NCI-H146 (cell line): ENCODE measurements at regions not wholly inside any gene's neighbourhood (a gene's known extent, or its start where the extent isn't known, plus 50 kb on each side); places are given as distances from the start of the nearest gene placed in this dataset.
"Not testable (repeated sequence)": the region's sequence is repeated elsewhere in the genome, so short reads cannot be mapped to it uniquely, and the experiment has no call there.

ENCODE experiments used
- DNase-seq: peaks from one replicate; lab custom pipeline; 2025; lab: John Stamatoyannopoulos, UW

- DNase-seq, result no peak
Observed at GRCh38 chr5:58018016-58018415, 441.9 kb downstream of the PLK2 start.

DNA sequence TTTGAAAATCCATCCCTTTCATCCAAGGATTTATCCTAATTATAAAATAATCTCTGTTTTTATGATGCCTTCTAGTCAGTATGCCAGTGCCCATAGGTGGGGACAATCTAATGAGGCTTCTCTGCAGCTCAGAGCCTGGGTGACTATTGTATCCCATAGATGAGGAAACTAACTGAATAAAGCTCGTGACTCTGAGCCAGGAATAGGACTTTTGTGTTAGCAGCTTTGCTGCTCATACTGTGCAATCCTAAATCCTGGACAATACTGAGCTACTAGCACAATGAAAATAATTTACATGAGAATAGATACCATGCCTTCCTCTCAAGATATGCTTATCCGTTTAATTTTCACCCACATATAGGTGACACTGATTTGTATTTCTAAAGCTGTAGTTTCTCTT, 443.0 kb downstream of the PLK2 start:
- DNase-seq, result no peak

GRCh38 chr5:58016358-58016757, 443.5 kb downstream of the PLK2 start:
- no peak for DNase-seq

- no peak for DNase-seq
Observed at GRCh38 chr5:58015175-58015574, 444.7 kb downstream of the PLK2 start.

DNA sequence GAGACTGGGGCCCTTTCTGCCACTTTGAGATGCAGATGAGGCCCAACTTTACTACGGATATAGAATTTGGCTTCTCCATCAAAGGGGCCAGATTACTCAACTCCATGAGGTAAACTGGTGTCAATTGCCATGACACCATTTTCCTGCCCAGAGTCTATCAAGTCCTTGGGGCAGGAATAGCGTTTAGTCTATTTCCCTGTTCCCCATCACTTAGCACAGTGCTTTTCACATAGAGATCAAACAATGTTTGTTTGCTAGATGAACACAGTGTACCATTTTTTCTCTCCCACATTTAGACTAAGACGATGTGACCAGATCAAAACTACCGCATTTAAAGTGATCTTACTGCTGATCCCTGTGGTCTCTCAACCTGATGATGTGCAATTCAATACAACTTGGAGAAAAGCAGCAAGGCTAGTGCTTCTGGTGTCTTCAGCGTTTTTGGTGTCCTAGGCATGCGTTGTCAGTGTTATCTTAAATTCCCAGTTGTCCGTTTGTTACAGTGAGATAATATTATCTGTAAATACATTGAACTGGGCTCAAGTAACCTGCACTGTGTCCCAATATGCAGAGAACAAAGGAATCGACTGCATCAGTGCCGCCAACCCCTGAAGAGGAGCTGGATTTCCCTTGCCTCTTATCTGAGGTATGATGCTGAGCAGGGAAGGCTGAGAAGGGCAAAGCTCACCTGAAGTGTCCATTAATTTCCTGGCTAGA, 446.2 kb downstream of the PLK2 start:
- DNase-seq, result no peak

DNA sequence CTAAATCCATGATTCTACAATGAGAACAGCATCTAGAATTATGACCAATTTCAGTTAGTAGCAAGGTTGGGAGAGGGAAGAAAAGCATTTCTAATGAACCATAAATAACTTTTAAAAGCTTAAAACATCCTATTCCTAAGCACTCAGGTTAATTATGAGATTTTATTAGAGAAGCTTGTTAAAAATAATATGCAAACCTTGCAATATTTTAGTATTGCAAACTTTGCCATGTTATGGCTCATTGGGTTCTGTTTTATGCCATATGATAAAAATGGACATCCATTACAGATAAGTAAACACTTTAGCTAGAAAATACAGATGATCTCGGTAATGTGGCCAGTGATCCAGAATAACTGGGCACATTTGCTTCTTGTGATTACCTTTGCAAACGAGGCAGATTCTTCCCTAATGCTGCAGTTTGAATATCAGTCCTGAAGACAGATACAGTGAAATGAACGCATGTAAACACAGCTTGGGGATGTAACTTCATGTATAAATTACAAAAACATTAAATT, 447.0 kb downstream of the PLK2 start:
- no peak for DNase-seq

DNA sequence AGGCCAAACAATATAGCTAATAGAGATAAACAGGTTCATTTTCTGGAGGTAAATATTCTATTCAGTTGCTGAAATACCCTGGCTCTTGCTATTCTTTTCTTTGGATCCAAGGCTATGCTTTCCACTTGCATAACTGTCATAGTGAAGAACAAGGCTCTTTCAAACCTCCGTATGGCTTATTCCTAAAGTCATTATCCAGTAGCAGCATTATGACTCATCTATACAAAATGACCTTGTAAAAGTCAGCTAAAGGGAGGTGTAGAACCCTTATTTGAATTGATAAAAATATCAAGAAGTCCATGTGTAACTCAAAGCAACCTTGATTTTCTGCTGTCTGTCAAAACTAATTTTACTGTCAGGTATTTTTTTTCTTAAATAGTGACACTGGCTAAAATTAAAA, 447.8 kb downstream of the PLK2 start:
- DNase-seq, result no peak

- DNase-seq, result no peak
Observed at GRCh38 chr5:58011301-58011700, 448.6 kb downstream of the PLK2 start.

- DNase-seq, result no peak
Observed at GRCh38 chr5:58009754-58010153, 450.1 kb downstream of the PLK2 start.

DNA sequence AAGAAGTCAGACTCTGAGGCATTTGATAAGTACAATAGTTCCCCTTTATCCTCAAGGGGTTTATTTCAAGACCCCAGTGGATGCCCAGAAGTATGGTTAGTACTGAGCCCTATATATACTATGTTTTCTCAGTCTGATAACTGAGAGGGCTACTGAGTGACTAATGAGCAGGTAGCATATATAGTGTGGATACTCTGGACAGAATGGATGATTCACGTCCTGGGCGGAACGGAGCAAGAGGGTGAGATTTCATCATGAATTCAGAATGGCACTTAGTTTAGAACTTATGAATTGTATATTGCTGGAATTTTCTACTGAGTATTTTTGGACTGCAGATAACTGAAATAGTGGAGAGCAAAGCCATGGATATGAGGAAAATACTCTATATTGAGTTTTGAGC, 457.6 kb downstream of the PLK2 start:
- DNase-seq, result no peak

GRCh38 chr5:57993866-57994265, 466.0 kb downstream of the PLK2 start:
- DNase-seq, result no peak

DNA sequence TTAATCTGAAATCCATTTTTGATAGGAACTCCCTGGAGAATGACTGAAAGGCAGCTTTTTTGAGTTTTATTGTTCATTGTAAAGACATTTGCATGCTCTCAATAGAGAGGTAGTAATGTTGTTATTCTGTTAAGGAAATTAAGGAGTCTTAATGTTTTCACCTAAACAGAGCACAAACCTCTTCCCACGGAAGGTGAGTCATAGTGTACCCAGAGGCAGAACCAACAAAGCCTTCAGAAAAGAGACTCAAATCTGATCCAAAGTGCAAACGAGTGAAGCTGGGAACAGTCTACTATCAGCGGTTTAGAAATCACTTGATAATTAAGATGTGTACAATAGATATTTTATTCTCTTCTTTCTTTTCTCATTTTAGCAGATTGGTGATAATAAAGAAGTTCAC, 470.5 kb downstream of the PLK2 start:
- DNase-seq, result no peak

- DNase-seq, result no peak
Observed at GRCh38 chr5:57988813-57989212, 471.1 kb downstream of the PLK2 start.

DNA sequence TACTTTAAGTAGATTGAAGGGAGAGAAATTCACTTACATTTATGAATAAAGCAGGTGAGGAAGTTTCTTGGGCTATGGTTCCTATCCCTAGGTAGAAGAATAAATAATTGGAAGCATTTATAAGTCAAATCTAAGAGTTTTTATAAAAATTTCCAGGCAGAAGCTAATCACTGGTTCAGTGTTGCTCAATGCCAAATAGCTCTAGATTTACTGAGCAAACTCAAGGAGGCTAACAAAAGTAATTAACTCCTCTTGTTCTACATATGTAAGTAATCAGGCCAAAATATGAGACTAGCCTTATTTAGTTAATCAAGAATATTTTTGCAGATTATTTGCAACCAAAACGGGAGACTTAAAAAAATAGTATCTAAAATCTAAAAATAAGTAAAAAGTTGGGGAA, 472.3 kb downstream of the PLK2 start:
- no peak for DNase-seq

GRCh38 chr5:57986761-57987341, 473.0 kb downstream of the PLK2 start:
- no peak for DNase-seq

DNA sequence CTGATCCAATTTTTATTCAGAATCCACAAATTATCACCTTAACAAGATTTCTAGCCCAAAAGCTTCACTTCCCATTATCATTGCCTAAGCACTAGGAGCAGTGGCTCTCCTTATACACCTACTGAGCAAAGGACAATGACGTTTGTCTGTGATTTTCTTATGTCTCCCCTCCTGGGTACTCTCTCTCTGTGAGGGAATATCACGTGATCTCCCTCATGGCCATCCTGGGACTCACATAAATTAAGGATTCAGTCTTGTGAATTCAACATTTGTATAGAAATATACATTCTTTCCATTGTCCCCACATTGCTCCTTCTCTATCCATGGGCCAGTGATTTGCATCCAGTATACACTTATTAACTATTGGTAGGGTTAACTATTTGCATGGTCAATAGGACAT, 476.5 kb downstream of the PLK2 start:
- no peak for DNase-seq

GRCh38 chr5:57979671-57980070, 480.2 kb downstream of the PLK2 start:
- DNase-seq, result no peak

- DNase-seq, result no peak
Observed at GRCh38 chr5:57976506-57976905, 483.4 kb downstream of the PLK2 start.

- not testable (repeated sequence) for DNase-seq
Observed at GRCh38 chr5:57972099-57972498, 487.8 kb downstream of the PLK2 start.

- no peak for DNase-seq
Observed at GRCh38 chr5:57960569-57960968, 478.0 kb upstream of the ACTBL2 start.

DNA sequence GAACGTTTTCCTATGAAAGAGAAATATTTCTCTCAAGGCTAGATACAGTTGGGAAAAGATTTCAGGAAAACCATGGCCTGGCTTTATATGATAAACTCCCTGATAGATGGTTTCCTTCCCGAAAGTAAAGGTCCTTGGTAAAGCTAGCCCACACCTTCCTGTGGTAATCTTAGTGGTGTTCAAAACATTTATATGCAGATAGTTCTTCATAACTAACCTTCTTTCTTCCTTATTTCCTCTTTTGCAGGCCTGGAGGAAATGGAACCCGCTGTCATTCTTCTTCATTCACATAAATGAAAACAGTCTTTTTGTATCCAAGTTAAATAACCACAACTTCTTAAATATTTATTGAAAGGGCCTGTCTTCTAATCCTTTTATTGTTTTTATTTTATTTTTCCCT, 474.0 kb upstream of the ACTBL2 start:
- DNase-seq, result no peak

GRCh38 chr5:57955511-57955910, 472.9 kb upstream of the ACTBL2 start:
- peak; percentile 52 for DNase-seq

DNA sequence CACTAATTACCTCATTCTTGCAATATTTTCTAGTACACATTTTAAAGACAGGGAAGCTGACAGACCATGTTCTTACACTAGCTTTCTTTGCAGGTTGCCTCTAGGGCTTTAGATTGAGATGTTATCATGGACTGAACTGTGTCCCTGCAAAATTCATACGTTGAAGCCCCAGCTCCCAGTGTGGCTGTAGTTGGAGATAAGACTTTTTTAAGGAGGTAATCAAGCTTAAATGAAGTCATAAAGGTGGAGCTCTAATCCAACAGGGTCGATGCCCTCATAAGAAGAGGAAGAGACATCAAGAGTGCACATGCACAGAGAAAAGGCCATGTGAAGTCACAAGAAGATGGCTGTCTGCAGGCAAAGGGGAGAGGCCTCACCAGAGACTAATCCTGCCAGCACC, 471.2 kb upstream of the ACTBL2 start:
- DNase-seq, result no peak
